K562 (cell line): ENCODE measurements at regions not wholly inside any gene's neighbourhood (a gene's known extent, or its start where the extent isn't known, plus 50 kb on each side); places are given as distances from the start of the nearest gene placed in this dataset.

Source experiments
- ATAC-seq: fragments of 200-7000 bp; cut with Tn5 transposase; 3 replicates; pipeline ENCODE4 v1.9.1; 2020; ENCODE audit warnings: moderate library complexity
- BruUV-seq: library from RNA; stranded (reverse); fragments of 400-500 nt; replicated peaks from 2 replicates; lab custom pipeline; 2021; lab: Mats Ljungman, UMichigan
- CTCF ChIA-PET: fragments of 300-600 bp; formaldehyde crosslinking; extraction: SDS; loops from one replicate; lab custom pipeline; 2021; ENCODE audit warnings: low intra/inter-chr PET ratio; lab: Yijun Ruan, JAX
- POLR2A ChIA-PET: fragments of 300-600, 350-650 bp; sonication (Branson Sonifier 250); formaldehyde crosslinking; extraction: SDS; loops from one replicate; lab custom pipeline; 2021; ENCODE audit warnings: antibody characterized with exemption, inconsistent platforms; lab: Yijun Ruan, JAX
- DNase-seq, 4 experiments: peaks; one replicate each; pipeline versions ENCODE4 v3.0.0 to v3.0.0-alpha.2; 2011 to 2018; ENCODE audit warnings: low spot score in 3 of 4, mixed read lengths in 3 of 4; ENCODE audit errors: extremely low read depth in 1 of 4
- FAIRE-seq: peaks from 2 replicates; lab custom pipeline; 2011; peaks lifted over from hg19 to GRCh38; lab: Jason Lieb, UNC
- H2AFZ ChIP-seq: 2 replicates; pipeline ENCODE4 v1.6.0; 2011; ENCODE audit warnings: low read depth, low read length, control low read depth, inconsistent platforms
- H3K27ac ChIP-seq: fragments of 200-600 bp; 3 replicates; pipeline ENCODE4 v1.8.0; 2011; ENCODE audit warnings: low read depth, mild to moderate bottlenecking, control low read depth, inconsistent platforms, low read length, moderate library complexity, mixed read lengths; ENCODE audit errors: extremely low read depth
- H3K27me3 ChIP-seq, 2 experiments: fragments of 300-600 bp in 1 of 2; 2 replicates in 1 of 2; 3 replicates in 1 of 2; pipeline versions ENCODE4 v1.6.0 to v1.8.0; 2011; ENCODE audit warnings: inconsistent platforms in 2 of 2, low read length in 2 of 2, mild to moderate bottlenecking in 1 of 2, mixed read lengths in 1 of 2, moderate library complexity in 1 of 2; ENCODE audit not compliant: control insufficient read depth in 2 of 2, insufficient read depth in 2 of 2
- H3K36me3 ChIP-seq: fragments of 300-600 bp; 3 replicates; pipeline ENCODE4 v1.8.0; 2011; ENCODE audit warnings: mild to moderate bottlenecking, low read length, inconsistent platforms; ENCODE audit not compliant: control insufficient read depth, insufficient read depth
- H3K4me1 ChIP-seq, 2 experiments: fragments of 200-600 bp in 1 of 2; replicated peaks in 1 of 2; 2 replicates in 1 of 2; 3 replicates in 1 of 2; pipeline versions ENCODE4 v1.5.1 to v1.8.0; 2011; ENCODE audit warnings: inconsistent platforms in 2 of 2, low read length in 2 of 2, mild to moderate bottlenecking in 1 of 2, mixed read lengths in 1 of 2, moderate library complexity in 1 of 2; ENCODE audit not compliant: control insufficient read depth in 2 of 2, insufficient read depth in 2 of 2
- H3K4me2 ChIP-seq: 2 replicates; pipeline ENCODE4 v1.6.1; 2011; ENCODE audit warnings: low read length, control low read depth, inconsistent platforms, mixed read lengths; ENCODE audit not compliant: insufficient read depth
- H3K4me3 ChIP-seq: fragments of 200-600 bp; sonication (generic), shearing (Covaris generic); 2 replicates; pipeline ENCODE4 v1.5.1; 2016; ENCODE audit warnings: control low read depth, inconsistent platforms
- H3K79me2 ChIP-seq: fragments of 200-600 bp; 3 replicates; pipeline ENCODE4 v1.8.0; 2011; ENCODE audit warnings: low read length, inconsistent platforms; ENCODE audit not compliant: control insufficient read depth, insufficient read depth
- H3K9ac ChIP-seq, 2 experiments: 2 replicates each; pipeline versions ENCODE4 v1.6.0 to v1.6.1; 2011; ENCODE audit warnings: low read depth in 2 of 2, low read length in 2 of 2, control low read depth in 1 of 2, inconsistent platforms in 1 of 2, mild to moderate bottlenecking in 1 of 2, mixed read lengths in 1 of 2; ENCODE audit not compliant: insufficient read depth in 1 of 2
- H3K9me1 ChIP-seq: one replicate; pipeline ENCODE4 v1.6.0; 2011; ENCODE audit warnings: inconsistent platforms, mild to moderate bottlenecking, low read length, moderate library complexity; ENCODE audit not compliant: control insufficient read depth, insufficient read depth
- H3K9me3 ChIP-seq: replicated peaks from 2 replicates; pipeline ENCODE4 v1.5.1; 2011; ENCODE audit warnings: low read depth, low read length, inconsistent platforms; ENCODE audit not compliant: control insufficient read depth, insufficient read depth
- H4K20me1 ChIP-seq: replicated peaks from 2 replicates; pipeline ENCODE4 v1.6.1; 2011; ENCODE audit warnings: low read length, inconsistent platforms, mixed read lengths; ENCODE audit not compliant: control insufficient read depth, insufficient read depth
- KAT8 ChIP-seq: fragments of 450-650 bp; IDR thresholded peaks from 2 replicates; pipeline ENCODE4 v1.6.1; 2016; ENCODE audit warnings: low read depth, mild to moderate bottlenecking
- POLR2H ChIP-seq: IDR thresholded peaks from 2 replicates; pipeline ENCODE4 v1.6.1; 2016; ENCODE audit warnings: missing genetic modification characterization, low read depth, mild to moderate bottlenecking, control low read depth, missing compliant biosample characterization, moderate library complexity
- RFX7 ChIP-seq: fragments of 250-450 bp; sonication (Bioruptor Pico); IDR thresholded peaks from 2 replicates; pipeline ENCODE4 v1.5.1; 2021; ENCODE audit warnings: mild to moderate bottlenecking
- XRCC3 ChIP-seq: fragments of 450-650 bp; IDR thresholded peaks from 2 replicates; pipeline ENCODE4 v1.6.1; 2017; ENCODE audit warnings: mild to moderate bottlenecking, moderate library complexity
- XRCC4 ChIP-seq: IDR thresholded peaks from one replicate; pipeline ENCODE4 v1.6.1; 2011; ENCODE audit not compliant: insufficient read depth, insufficient read length; ENCODE audit errors: extremely low read depth
- ZNF253 ChIP-seq: fragments of 250-450 bp; sonication (Bioruptor Pico); conservative IDR thresholded peaks from 2 replicates; pipeline ENCODE4 v1.6.1; 2021; ENCODE audit warnings: mild to moderate bottlenecking
- ZNF76 ChIP-seq: fragments of 250-450 bp; sonication (Bioruptor Pico); IDR thresholded peaks from 2 replicates; pipeline ENCODE4 v1.4.0; 2020; ENCODE audit warnings: mild to moderate bottlenecking, moderate library complexity, borderline replicate concordance
- ZNF766 ChIP-seq: fragments of 200-800 bp; sonication (Bioruptor generic); conservative IDR thresholded peaks from 2 replicates; pipeline ENCODE4 v1.6.1; 2016; ENCODE audit warnings: missing genetic modification characterization, missing compliant biosample characterization
- WGBS: fragments of 100-300 bp; shearing (Covaris generic); methylation state at CpG from one replicate; pipeline ENCODE4 v1.1.6; 2016; ENCODE audit warnings: low coverage, mixed read lengths; ENCODE audit not compliant: insufficient coverage; ENCODE audit errors: missing lambda C conversion rate; 5-methylcytosine and 5-hydroxymethylcytosine counted together
- in situ Hi-C: fragments of 300-500 bp; cut with MboI; formaldehyde crosslinking; loops from 4 replicates; pipeline ENCODE4 v1.15.0; 2018; ENCODE audit warnings: inconsistent platforms, mixed read lengths
- intact Hi-C: fragments of 100-400 bp; cut with micrococcal nuclease; formaldehyde crosslinking; loops from 2 replicates; pipeline ENCODE4 v1.14.2; 2022
- TF ChIP-seq, protein P1 (sequence below): fragments of 200-800 bp; sonication (Bioruptor generic); IDR thresholded peaks from 2 replicates; pipeline ENCODE4 v1.6.1; 2017; ENCODE audit warnings: missing genetic modification characterization, missing compliant biosample characterization
- TF ChIP-seq, protein P2 (sequence below): fragments of 450-650 bp; IDR thresholded peaks from 2 replicates; pipeline ENCODE4 v1.6.1; 2017; ENCODE audit warnings: mild to moderate bottlenecking, moderate library complexity

DNA sequence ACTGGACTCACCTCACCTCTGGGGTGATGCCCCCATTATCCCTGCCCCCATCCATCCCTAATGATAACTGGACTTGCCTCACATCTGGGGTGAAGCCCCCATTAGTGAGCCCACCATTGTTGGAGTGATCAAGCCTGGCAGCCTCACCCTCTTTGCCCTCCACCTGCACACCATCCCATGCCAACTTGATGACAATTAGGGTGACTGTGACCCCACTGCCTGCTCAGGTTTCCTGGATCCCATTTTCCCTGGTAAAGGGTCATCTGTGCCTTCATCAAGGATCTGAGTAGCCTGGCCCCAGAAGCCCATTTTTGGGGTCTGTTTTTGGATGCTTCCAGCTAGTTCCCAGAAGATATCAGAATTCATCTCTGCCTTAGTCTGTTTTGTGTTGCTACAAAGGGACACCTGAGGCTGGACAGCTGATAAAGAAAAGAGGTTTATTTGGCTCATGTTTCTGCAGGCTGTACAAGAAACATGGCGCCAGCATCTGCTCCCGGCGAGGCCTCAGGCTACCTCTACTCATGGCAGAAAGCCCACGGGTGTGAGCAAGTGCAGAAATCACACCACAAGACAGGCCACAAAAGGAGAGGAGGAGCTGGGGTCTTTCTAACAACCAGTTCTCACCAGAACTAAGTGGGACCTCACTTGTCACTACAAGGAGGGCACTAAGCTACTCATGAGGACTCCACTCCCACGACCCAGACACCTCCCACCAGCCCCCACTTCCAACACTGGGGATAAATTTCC, 196.4 kb upstream of the TWIST2 start:
- in situ Hi-C loops: no loop called here
- DNase-seq: no peak
- Histone ChIP-seq H3K27me3 (no peaks in the 10 kb centered on the region; a peak in 1 of 5 replicates), H3K9me3 (no peaks in the 10 kb centered on the region), H3K4me2 (no peak overlapping the region), H3K9ac (no peak overlapping the region), H3K4me3 (no peak overlapping the region), H3K9me1 (no peaks in the 10 kb centered on the region), H3K27ac (no peak overlapping the region), H3K4me1 (no peaks in the 10 kb centered on the region), H3K79me2 (no peaks in the 10 kb centered on the region), H2AFZ (no peak overlapping the region), H3K36me3 (no peaks in the 10 kb centered on the region), H4K20me1 (no peaks in the 10 kb centered on the region)
- 0% methylated on average over 5 of the region's 5 CpGs for WGBS
- no TSS peak for BruUV-seq
- ChIA-PET POLR2A (no interaction called here), CTCF (no interaction called here)
- FAIRE-seq: no peak
- 0 out of 2 replicates have a peak, but pooled peaks have one; percentile 20 for TF ChIP-seq ZNF766 (CRISPR knock-in tag)
- no peak for TF ChIP-seq RFX7
- no peak for ATAC-seq
- intact Hi-C loops: no loop called here

DNA sequence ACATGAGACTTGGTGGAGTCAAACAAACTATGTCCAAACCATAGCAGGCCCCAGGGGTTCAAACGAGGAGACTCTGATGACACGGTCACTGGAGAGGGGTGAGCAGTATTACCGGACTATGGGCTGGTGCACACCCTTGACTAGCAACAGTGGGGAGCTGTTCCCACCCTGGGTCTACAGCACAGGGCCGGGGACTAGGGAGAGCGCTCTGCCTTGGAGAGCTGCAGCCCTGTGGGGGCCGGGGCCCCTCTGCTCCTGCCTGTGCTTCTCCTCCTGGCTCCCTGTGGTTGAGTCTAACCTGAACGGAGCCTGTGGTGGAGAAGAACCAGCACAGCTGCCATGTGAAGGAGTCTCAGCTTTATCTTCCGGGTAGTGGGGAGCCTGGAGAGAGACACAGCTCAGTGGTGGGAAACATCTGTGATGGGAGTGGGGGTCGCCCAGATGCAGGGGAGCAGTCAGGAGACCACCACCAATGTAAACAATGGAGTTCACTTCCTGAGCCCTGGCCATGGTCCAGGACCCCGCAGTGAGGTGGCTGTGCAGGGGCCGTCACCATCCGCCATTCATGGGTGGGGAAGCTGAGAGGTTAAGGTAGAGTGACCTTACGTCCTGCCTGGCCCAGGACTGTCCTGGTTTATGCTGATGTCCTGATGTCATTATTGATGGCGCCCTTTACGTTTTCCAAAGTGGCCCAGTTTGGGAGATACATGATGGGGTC, 195.7 kb upstream of the TWIST2 start:
- ATAC-seq (no peak), DNase-seq (no peak), FAIRE-seq (no peak)
- CTCF ChIA-PET: no interaction called here
- Histone ChIP-seq H2AFZ (no peak overlapping the region), H3K4me2 (no peak overlapping the region), H3K79me2 (no peaks in the 10 kb centered on the region), H3K27me3 (no peaks in the 10 kb centered on the region; a peak in 1 of 5 replicates), H3K4me3 (no peak overlapping the region), H3K27ac (no peak overlapping the region), H3K9me1 (no peaks in the 10 kb centered on the region), H3K36me3 (no peaks in the 10 kb centered on the region), H4K20me1 (no peaks in the 10 kb centered on the region), H3K4me1 (no peaks in the 10 kb centered on the region), H3K9me3 (no peaks in the 10 kb centered on the region), H3K9ac (no peak overlapping the region)
- POLR2A ChIA-PET: no interaction called here
- intact Hi-C loops: no loop called here
- in situ Hi-C loops: no loop called here
- WGBS: 0% methylated on average over 14 of the region's 15 CpGs
- BruUV-seq: no TSS peak
- TF ChIP-seq XRCC4 (no peak), XRCC3 (no peak), ZNF76 (CRISPR knock-in tag) (no peak), ZNF253 (no peak), KAT8 (no peak), POLR2H (tag) (no peak)
- TF ChIP-seq, protein P1, sequence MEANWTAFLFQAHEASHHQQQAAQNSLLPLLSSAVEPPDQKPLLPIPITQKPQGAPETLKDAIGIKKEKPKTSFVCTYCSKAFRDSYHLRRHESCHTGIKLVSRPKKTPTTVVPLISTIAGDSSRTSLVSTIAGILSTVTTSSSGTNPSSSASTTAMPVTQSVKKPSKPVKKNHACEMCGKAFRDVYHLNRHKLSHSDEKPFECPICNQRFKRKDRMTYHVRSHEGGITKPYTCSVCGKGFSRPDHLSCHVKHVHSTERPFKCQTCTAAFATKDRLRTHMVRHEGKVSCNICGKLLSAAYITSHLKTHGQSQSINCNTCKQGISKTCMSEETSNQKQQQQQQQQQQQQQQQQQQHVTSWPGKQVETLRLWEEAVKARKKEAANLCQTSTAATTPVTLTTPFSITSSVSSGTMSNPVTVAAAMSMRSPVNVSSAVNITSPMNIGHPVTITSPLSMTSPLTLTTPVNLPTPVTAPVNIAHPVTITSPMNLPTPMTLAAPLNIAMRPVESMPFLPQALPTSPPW (CRISPR knock-in tag): no peak
- TF ChIP-seq, protein P2, sequence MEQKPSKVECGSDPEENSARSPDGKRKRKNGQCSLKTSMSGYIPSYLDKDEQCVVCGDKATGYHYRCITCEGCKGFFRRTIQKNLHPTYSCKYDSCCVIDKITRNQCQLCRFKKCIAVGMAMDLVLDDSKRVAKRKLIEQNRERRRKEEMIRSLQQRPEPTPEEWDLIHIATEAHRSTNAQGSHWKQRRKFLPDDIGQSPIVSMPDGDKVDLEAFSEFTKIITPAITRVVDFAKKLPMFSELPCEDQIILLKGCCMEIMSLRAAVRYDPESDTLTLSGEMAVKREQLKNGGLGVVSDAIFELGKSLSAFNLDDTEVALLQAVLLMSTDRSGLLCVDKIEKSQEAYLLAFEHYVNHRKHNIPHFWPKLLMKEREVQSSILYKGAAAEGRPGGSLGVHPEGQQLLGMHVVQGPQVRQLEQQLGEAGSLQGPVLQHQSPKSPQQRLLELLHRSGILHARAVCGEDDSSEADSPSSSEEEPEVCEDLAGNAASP: no peak
